ENCODE measurements at regions not wholly inside any gene's neighbourhood (a gene's known extent, or its start where the extent isn't known, plus 50 kb on each side); places are given as distances from the start of the nearest gene placed in this dataset.

GRCh38 chr1:232138044-232138443 is 491.9 kb downstream of the SIPA1L2 start:
- no peak overlapping the region for H3T11ph ChIP-seq (ENCODE audit: low read length)
- peaks cover 40 to 75% (median 62%) of the 10 kb centered on the region in 3 experiments for H3K36me3 Mint-ChIP-seq (ENCODE audit: insufficient read depth in 1 of 3, low read depth in 3 of 3)
- no peak overlapping the region for H3K9ac ChIP-seq (ENCODE audit: extremely low read depth, insufficient read length, low read length)
- no peak overlapping the region for H3K4ac ChIP-seq (ENCODE audit: low read depth, low read length)
- TF ChIP-seq CTCF (conservative IDR thresholded peaks at IDR 0.05), result no peak
- DNase-seq, result no peak
- H3K9me3 Mint-ChIP-seq, result peaks cover 27 to 30% of the 10 kb centered on the region in 2 experiments
- H3K14ac ChIP-seq (ENCODE audit: insufficient read depth, low read length), result no peak overlapping the region
- no peak overlapping the region for H2BK5ac ChIP-seq (ENCODE audit: insufficient read length, low read length)
- H3K27me3 Mint-ChIP-seq (ENCODE audit: low read depth), result no peaks in the 10 kb centered on the region
- H4K91ac ChIP-seq (ENCODE audit: insufficient read length, low read depth, low read length), result no peak overlapping the region
- no peak overlapping the region for H2BK120ac ChIP-seq (ENCODE audit: low read depth, low read length, poor library complexity, severe bottlenecking)
- no peaks in the 10 kb centered on the region for H3K79me1 ChIP-seq (ENCODE audit: insufficient read depth, low read depth, low read length, poor library complexity, severe bottlenecking)
- H3K27ac Mint-ChIP-seq, result peak overlapping the region in 1 of 3 experiments; percentile 40; a peak in 2 of 7 replicates
- H3K4me2 ChIP-seq (ENCODE audit: insufficient read depth, insufficient read length, low read length), result no peak overlapping the region
- H3K9me3 ChIP-seq (ENCODE audit: control insufficient read depth, low read depth, low read length), result no peaks in the 10 kb centered on the region
- no peaks in the 10 kb centered on the region for H4K20me1 ChIP-seq (ENCODE audit: control insufficient read depth, insufficient read depth, insufficient read length)
- no peak overlapping the region for H4K8ac ChIP-seq (replicated peaks; ENCODE audit: insufficient read length, low read depth, low read length)
- no peak overlapping the region for H3K56ac ChIP-seq (ENCODE audit: insufficient read length, low read depth, low read length)
- H3K23me2 ChIP-seq (ENCODE audit: insufficient read length, low read depth, low read length, poor library complexity, severe bottlenecking), result no peaks in the 10 kb centered on the region
- H4K5ac ChIP-seq (ENCODE audit: insufficient read length, low read depth, low read length), result no peak overlapping the region
- H2AFZ ChIP-seq (ENCODE audit: low read length), result no peak overlapping the region
- H2BK15ac ChIP-seq (ENCODE audit: low read depth, low read length), result no peak overlapping the region
- no peak overlapping the region for H3K18ac ChIP-seq (ENCODE audit: insufficient read length, low read depth, low read length)
- H3K4me3 Mint-ChIP-seq, result no peak overlapping the region
- peaks cover 15% of the 10 kb centered on the region; the same call in 1 of the 2 replicates for H3K4me1 ChIP-seq (ENCODE audit: insufficient read depth, low read length)
- H3K27ac ChIP-seq (ENCODE audit: insufficient read length, low read depth, low read length), result no peak overlapping the region
- H3K79me2 ChIP-seq (ENCODE audit: insufficient read depth, low read length), result no peaks in the 10 kb centered on the region; the same call in 1 of the 2 replicates
- no peak overlapping the region for H2BK12ac ChIP-seq (ENCODE audit: insufficient read length, low read depth, low read length)
- WGBS (ENCODE audit: extremely low coverage, insufficient read length, low lambda C conversion rate), result no CpG with 5 or more reads among the region's 7 CpGs
- no peak overlapping the region for H2BK20ac ChIP-seq (ENCODE audit: low read depth, low read length, poor library complexity, severe bottlenecking)
- peaks cover 35 to 70% of the 10 kb centered on the region in 2 experiments for H3K4me1 Mint-ChIP-seq
- no peak overlapping the region for H2AK5ac ChIP-seq (ENCODE audit: insufficient read length, low read length)
- H3K27me3 ChIP-seq (ENCODE audit: insufficient read depth, low read length), result no peaks in the 10 kb centered on the region
- no peak overlapping the region for H3K23ac ChIP-seq (ENCODE audit: insufficient read length, low read depth, low read length)
